GM18873 (cell line): ENCODE measurements at regions not wholly inside any gene's neighbourhood (a gene's known extent, or its start where the extent isn't known, plus 50 kb on each side); places are given as distances from the start of the nearest gene placed in this dataset.

ENCODE experiments used
- ATAC-seq: cut with Tn5 transposase; IDR thresholded peaks from one replicate; pipeline ENCODE4 v1.9.1; 2021; ENCODE audit warnings: mild to moderate bottlenecking, moderate library complexity, moderate number of reproducible peaks; ENCODE audit not compliant: unreplicated experiment, low FRiP score

GRCh38 chr2:180497621-180498152 is 482.7 kb upstream of the UBE2E3 start:
- ATAC-seq: no peak

GRCh38 chr2:180495606-180496005 is 484.8 kb upstream of the UBE2E3 start:
- no peak for ATAC-seq

- no peak for ATAC-seq
Measured at GRCh38 chr2:180494286-180494685, 486.1 kb upstream of the UBE2E3 start.

- ATAC-seq: no peak
Measured at GRCh38 chr2:180482696-180483095, 475.6 kb upstream of the CWC22 start.

- no peak for ATAC-seq
Measured at GRCh38 chr2:180481998-180482397, 474.9 kb upstream of the CWC22 start.

- ATAC-seq: no peak
Measured at GRCh38 chr2:180478883-180479282, 471.8 kb upstream of the CWC22 start.

- no peak for ATAC-seq
Measured at GRCh38 chr2:180474716-180475115, 467.6 kb upstream of the CWC22 start.

GRCh38 chr2:180473456-180473855 is 466.4 kb upstream of the CWC22 start:
- ATAC-seq: no peak

GRCh38 chr2:180472133-180472532 is 465.0 kb upstream of the CWC22 start:
- ATAC-seq: no peak

- ATAC-seq: no peak
Measured at GRCh38 chr2:180463608-180464007, 456.5 kb upstream of the CWC22 start.

GRCh38 chr2:180461761-180462160 is 454.7 kb upstream of the CWC22 start:
- ATAC-seq: no peak

GRCh38 chr2:180456801-180457200 is 449.7 kb upstream of the CWC22 start:
- no peak for ATAC-seq

- ATAC-seq: no peak
Measured at GRCh38 chr2:180450841-180451240, 443.7 kb upstream of the CWC22 start.

- no peak for ATAC-seq
Measured at GRCh38 chr2:180449171-180449915, 442.2 kb upstream of the CWC22 start.

GRCh38 chr2:180446492-180446891 is 439.4 kb upstream of the CWC22 start:
- ATAC-seq: no peak

- ATAC-seq: no peak
Measured at GRCh38 chr2:180443888-180444287, 436.8 kb upstream of the CWC22 start.

GRCh38 chr2:180442860-180443644 is 436.0 kb upstream of the CWC22 start:
- ATAC-seq: no peak

GRCh38 chr2:180419212-180419611 is 412.1 kb upstream of the CWC22 start:
- ATAC-seq: no peak

- no peak for ATAC-seq
Measured at GRCh38 chr2:180416627-180417026, 409.5 kb upstream of the CWC22 start.

GRCh38 chr2:180413336-180413735 is 406.2 kb upstream of the CWC22 start:
- no peak for ATAC-seq

GRCh38 chr2:180412219-180412618 is 405.1 kb upstream of the CWC22 start:
- ATAC-seq: no peak

- ATAC-seq: peak; percentile 70
Measured at GRCh38 chr2:180411661-180412060, 404.6 kb upstream of the CWC22 start.
